ENCODE measurements at regions not wholly inside any gene's neighbourhood (a gene's known extent, or its start where the extent isn't known, plus 50 kb on each side); places are given as distances from the start of the nearest gene placed in this dataset.

- DNase-seq (ENCODE audit: low read depth): no peak
- TF ChIP-seq, protein P1, sequence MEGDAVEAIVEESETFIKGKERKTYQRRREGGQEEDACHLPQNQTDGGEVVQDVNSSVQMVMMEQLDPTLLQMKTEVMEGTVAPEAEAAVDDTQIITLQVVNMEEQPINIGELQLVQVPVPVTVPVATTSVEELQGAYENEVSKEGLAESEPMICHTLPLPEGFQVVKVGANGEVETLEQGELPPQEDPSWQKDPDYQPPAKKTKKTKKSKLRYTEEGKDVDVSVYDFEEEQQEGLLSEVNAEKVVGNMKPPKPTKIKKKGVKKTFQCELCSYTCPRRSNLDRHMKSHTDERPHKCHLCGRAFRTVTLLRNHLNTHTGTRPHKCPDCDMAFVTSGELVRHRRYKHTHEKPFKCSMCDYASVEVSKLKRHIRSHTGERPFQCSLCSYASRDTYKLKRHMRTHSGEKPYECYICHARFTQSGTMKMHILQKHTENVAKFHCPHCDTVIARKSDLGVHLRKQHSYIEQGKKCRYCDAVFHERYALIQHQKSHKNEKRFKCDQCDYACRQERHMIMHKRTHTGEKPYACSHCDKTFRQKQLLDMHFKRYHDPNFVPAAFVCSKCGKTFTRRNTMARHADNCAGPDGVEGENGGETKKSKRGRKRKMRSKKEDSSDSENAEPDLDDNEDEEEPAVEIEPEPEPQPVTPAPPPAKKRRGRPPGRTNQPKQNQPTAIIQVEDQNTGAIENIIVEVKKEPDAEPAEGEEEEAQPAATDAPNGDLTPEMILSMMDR (conservative IDR thresholded peaks at IDR 0.05; ENCODE audit: low read depth, low read length): no peak
- no peak overlapping the region for H3K4me3 ChIP-seq (ENCODE audit: low read length)
Observed at GRCh38 chr2:196431076-196431475, 208.4 kb upstream of the CCDC150 start.

DNA sequence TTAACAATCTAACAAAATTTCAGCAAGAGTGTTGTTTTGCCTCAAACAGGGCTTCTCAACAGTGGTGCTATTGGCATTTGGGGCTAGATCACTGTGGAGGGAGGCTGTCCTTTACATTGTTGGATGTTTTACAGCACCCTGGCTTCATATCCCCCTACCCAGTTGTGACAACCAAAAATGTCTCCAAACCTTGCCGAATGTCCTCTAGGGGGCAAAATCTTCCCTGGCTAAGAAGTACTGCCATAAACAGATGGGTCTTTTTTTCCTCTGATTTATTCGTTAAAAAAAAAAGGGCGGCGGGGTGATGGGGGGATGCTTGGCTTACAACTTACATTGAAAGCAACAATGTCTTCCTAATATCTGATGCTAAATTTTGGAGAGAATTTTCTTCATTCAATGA lies 207.6 kb upstream of the CCDC150 start:
- no peak for DNase-seq (ENCODE audit: low read depth)
- no peak overlapping the region for H3K4me3 ChIP-seq (ENCODE audit: low read length)
- TF ChIP-seq, protein P1 (conservative IDR thresholded peaks at IDR 0.05; ENCODE audit: low read depth, low read length): peak; percentile 62

- DNase-seq (ENCODE audit: low read depth): no peak
- TF ChIP-seq, protein P1 (conservative IDR thresholded peaks at IDR 0.05; ENCODE audit: low read depth, low read length): no peak
- H3K4me3 ChIP-seq (ENCODE audit: low read length): no peak overlapping the region
Observed at GRCh38 chr2:196433116-196433515, 206.4 kb upstream of the CCDC150 start.

- no peak for DNase-seq (ENCODE audit: low read depth)
- no peak overlapping the region for H3K4me3 ChIP-seq (ENCODE audit: low read length)
- TF ChIP-seq, protein P1 (conservative IDR thresholded peaks at IDR 0.05; ENCODE audit: low read depth, low read length): no peak
Observed at GRCh38 chr2:196434217-196434616, 205.3 kb upstream of the CCDC150 start.

DNA sequence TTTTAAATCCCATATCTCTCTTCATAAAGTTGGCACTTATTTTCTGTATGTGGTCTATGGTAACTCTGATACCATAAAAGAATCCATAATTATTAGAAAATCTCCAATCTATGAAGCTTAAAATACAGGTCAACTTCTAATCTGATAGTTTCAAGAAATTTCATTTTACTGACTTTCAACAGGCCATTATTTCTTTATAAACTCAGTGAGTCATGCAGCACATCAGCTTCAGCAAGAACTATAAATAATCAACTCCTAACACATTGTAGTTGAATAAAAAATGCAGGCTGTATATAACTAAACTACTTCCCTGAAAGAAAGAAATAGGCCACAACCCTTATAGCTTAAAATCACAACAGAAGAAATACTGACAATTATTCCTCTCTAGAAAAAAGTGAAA lies 204.3 kb upstream of the CCDC150 start:
- TF ChIP-seq, protein P1 (conservative IDR thresholded peaks at IDR 0.05; ENCODE audit: low read depth, low read length): no peak
- DNase-seq (ENCODE audit: low read depth): no peak
- no peak overlapping the region for H3K4me3 ChIP-seq (ENCODE audit: low read length)

DNA sequence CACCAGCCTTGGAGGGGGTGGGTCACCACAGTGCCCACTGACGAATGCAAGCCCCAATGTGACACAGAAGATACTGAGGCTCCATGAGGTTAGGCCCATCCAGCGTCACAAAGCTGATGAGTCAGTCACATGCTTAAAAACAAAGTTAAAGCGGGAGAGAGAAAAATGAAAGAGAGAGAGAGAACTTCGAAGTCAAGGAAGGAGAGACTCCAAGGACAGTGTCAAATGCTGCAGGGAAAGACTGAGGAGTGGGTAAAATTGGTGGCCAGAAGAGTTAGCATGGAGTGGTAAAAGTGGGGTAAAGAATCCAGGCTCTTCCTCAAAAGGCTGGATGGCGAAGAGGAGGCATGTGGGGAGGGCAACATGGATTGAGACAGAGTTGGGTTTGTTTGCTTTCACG lies 201.9 kb upstream of the CCDC150 start:
- no peak for DNase-seq (ENCODE audit: low read depth)
- TF ChIP-seq, protein P1 (conservative IDR thresholded peaks at IDR 0.05; ENCODE audit: low read depth, low read length): no peak
- H3K4me3 ChIP-seq (ENCODE audit: low read length): no peak overlapping the region

DNA sequence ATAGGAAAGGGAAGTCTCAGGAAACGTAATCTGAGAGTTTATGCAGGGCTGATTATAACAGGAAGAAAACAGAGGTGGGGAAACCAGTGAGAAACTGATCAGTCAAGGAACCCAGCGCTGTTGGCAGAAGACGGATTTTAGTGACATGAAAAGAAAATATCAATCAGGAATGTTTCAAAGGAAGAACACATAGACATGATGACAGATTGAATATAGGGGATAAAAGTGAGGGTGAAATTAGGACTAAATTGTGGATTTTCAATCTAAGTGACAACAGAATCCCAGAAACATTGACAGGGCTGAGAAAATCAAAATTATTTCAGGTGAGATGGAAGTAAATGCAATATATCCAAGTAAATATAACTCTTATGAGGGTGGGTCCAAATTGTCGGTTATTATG lies 199.8 kb upstream of the CCDC150 start:
- no peak overlapping the region for H3K4me3 ChIP-seq (ENCODE audit: low read length)
- no peak for DNase-seq (ENCODE audit: low read depth)
- TF ChIP-seq, protein P1 (conservative IDR thresholded peaks at IDR 0.05; ENCODE audit: low read depth, low read length): no peak
